ENCODE measurements at regions not wholly inside any gene's neighbourhood (a gene's known extent, or its start where the extent isn't known, plus 50 kb on each side); places are given as distances from the start of the nearest gene placed in this dataset.

DNA sequence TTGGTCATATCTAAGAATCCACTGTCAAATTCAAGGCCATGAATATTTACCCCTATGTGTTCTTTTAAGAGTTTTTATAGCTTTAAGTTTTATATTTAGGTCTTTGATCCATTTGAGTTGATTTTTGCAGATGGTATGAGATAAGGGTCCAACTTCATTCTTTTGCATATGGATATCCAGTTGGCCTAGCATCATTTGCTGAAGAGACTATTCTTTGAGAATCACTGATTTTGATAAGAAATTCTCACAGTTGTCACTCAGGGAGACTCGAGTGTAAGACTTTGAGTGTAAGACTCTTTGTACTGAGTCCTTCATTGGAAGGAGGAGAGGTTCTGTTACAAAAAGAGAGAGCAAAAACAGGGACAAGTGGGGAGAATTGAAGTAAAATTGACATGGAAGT is 74.8 kb downstream of the CBLL2 start (continued):
- TF ChIP-seq, protein P1, sequence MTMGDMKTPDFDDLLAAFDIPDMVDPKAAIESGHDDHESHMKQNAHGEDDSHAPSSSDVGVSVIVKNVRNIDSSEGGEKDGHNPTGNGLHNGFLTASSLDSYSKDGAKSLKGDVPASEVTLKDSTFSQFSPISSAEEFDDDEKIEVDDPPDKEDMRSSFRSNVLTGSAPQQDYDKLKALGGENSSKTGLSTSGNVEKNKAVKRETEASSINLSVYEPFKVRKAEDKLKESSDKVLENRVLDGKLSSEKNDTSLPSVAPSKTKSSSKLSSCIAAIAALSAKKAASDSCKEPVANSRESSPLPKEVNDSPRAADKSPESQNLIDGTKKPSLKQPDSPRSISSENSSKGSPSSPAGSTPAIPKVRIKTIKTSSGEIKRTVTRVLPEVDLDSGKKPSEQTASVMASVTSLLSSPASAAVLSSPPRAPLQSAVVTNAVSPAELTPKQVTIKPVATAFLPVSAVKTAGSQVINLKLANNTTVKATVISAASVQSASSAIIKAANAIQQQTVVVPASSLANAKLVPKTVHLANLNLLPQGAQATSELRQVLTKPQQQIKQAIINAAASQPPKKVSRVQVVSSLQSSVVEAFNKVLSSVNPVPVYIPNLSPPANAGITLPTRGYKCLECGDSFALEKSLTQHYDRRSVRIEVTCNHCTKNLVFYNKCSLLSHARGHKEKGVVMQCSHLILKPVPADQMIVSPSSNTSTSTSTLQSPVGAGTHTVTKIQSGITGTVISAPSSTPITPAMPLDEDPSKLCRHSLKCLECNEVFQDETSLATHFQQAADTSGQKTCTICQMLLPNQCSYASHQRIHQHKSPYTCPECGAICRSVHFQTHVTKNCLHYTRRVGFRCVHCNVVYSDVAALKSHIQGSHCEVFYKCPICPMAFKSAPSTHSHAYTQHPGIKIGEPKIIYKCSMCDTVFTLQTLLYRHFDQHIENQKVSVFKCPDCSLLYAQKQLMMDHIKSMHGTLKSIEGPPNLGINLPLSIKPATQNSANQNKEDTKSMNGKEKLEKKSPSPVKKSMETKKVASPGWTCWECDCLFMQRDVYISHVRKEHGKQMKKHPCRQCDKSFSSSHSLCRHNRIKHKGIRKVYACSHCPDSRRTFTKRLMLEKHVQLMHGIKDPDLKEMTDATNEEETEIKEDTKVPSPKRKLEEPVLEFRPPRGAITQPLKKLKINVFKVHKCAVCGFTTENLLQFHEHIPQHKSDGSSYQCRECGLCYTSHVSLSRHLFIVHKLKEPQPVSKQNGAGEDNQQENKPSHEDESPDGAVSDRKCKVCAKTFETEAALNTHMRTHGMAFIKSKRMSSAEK (CRISPR knock-in tag; IDR thresholded peaks at IDR 0.05; ENCODE audit: borderline replicate concordance), result no peak
- TF ChIP-seq, protein P2, sequence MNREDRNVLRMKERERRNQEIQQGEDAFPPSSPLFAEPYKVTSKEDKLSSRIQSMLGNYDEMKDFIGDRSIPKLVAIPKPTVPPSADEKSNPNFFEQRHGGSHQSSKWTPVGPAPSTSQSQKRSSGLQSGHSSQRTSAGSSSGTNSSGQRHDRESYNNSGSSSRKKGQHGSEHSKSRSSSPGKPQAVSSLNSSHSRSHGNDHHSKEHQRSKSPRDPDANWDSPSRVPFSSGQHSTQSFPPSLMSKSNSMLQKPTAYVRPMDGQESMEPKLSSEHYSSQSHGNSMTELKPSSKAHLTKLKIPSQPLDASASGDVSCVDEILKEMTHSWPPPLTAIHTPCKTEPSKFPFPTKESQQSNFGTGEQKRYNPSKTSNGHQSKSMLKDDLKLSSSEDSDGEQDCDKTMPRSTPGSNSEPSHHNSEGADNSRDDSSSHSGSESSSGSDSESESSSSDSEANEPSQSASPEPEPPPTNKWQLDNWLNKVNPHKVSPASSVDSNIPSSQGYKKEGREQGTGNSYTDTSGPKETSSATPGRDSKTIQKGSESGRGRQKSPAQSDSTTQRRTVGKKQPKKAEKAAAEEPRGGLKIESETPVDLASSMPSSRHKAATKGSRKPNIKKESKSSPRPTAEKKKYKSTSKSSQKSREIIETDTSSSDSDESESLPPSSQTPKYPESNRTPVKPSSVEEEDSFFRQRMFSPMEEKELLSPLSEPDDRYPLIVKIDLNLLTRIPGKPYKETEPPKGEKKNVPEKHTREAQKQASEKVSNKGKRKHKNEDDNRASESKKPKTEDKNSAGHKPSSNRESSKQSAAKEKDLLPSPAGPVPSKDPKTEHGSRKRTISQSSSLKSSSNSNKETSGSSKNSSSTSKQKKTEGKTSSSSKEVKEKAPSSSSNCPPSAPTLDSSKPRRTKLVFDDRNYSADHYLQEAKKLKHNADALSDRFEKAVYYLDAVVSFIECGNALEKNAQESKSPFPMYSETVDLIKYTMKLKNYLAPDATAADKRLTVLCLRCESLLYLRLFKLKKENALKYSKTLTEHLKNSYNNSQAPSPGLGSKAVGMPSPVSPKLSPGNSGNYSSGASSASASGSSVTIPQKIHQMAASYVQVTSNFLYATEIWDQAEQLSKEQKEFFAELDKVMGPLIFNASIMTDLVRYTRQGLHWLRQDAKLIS (CRISPR knock-in tag; IDR thresholded peaks at IDR 0.05; ENCODE audit: borderline replicate concordance), result no peak
- TF ChIP-seq, protein P3, sequence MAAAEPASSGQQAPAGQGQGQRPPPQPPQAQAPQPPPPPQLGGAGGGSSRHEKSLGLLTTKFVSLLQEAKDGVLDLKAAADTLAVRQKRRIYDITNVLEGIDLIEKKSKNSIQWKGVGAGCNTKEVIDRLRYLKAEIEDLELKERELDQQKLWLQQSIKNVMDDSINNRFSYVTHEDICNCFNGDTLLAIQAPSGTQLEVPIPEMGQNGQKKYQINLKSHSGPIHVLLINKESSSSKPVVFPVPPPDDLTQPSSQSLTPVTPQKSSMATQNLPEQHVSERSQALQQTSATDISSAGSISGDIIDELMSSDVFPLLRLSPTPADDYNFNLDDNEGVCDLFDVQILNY (CRISPR knock-in tag; IDR thresholded peaks at IDR 0.05), result no peak
- TF ChIP-seq, protein P4, sequence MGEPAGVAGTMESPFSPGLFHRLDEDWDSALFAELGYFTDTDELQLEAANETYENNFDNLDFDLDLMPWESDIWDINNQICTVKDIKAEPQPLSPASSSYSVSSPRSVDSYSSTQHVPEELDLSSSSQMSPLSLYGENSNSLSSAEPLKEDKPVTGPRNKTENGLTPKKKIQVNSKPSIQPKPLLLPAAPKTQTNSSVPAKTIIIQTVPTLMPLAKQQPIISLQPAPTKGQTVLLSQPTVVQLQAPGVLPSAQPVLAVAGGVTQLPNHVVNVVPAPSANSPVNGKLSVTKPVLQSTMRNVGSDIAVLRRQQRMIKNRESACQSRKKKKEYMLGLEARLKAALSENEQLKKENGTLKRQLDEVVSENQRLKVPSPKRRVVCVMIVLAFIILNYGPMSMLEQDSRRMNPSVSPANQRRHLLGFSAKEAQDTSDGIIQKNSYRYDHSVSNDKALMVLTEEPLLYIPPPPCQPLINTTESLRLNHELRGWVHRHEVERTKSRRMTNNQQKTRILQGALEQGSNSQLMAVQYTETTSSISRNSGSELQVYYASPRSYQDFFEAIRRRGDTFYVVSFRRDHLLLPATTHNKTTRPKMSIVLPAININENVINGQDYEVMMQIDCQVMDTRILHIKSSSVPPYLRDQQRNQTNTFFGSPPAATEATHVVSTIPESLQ (CRISPR knock-in tag; IDR thresholded peaks at IDR 0.05), result no peak
- TF ChIP-seq TEAD4 (CRISPR knock-in tag; IDR thresholded peaks at IDR 0.05), result no peak
- no peak for TF ChIP-seq GABPB1 (CRISPR knock-in tag; IDR thresholded peaks at IDR 0.05)
- TF ChIP-seq, protein P5, sequence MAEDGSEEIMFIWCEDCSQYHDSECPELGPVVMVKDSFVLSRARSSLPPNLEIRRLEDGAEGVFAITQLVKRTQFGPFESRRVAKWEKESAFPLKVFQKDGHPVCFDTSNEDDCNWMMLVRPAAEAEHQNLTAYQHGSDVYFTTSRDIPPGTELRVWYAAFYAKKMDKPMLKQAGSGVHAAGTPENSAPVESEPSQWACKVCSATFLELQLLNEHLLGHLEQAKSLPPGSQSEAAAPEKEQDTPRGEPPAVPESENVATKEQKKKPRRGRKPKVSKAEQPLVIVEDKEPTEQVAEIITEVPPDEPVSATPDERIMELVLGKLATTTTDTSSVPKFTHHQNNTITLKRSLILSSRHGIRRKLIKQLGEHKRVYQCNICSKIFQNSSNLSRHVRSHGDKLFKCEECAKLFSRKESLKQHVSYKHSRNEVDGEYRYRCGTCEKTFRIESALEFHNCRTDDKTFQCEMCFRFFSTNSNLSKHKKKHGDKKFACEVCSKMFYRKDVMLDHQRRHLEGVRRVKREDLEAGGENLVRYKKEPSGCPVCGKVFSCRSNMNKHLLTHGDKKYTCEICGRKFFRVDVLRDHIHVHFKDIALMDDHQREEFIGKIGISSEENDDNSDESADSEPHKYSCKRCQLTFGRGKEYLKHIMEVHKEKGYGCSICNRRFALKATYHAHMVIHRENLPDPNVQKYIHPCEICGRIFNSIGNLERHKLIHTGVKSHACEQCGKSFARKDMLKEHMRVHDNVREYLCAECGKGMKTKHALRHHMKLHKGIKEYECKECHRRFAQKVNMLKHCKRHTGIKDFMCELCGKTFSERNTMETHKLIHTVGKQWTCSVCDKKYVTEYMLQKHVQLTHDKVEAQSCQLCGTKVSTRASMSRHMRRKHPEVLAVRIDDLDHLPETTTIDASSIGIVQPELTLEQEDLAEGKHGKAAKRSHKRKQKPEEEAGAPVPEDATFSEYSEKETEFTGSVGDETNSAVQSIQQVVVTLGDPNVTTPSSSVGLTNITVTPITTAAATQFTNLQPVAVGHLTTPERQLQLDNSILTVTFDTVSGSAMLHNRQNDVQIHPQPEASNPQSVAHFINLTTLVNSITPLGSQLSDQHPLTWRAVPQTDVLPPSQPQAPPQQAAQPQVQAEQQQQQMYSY (CRISPR knock-in tag; IDR thresholded peaks at IDR 0.05), result no peak
- no peak for TF ChIP-seq ZNF232 (CRISPR knock-in tag; IDR thresholded peaks at IDR 0.05)

DNA sequence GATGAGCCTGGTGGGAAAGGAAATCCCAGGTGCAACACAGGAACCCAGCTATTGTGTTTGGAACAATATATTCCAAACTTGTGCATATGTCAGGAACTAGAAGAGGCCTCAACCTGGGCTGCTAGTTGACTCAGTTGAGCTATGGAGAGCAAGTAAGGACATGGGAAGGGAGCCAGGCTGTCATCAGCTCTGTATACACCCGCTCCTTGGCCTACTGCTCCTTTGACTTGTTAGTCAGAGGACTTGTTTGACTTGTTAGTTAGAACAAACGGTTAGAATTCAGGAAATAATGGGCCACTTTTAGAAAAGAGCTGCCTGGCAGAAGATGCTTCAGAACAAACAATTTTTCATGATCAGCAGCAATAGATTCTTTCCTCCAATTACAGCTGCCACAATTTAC is 76.4 kb downstream of the CBLL2 start:
- H3K36me3 Mint-ChIP-seq, result no peaks in the 10 kb centered on the region
- CTCF ChIA-PET, result no interaction called here
- ATAC-seq (no peak), DNase-seq (ENCODE audit: low spot score) (no peak)
- no peaks in the 10 kb centered on the region for H3K27me3 Mint-ChIP-seq (ENCODE audit: low read depth)
- H3K27ac Mint-ChIP-seq, result no peak overlapping the region
- no peak overlapping the region for H3K4me3 Mint-ChIP-seq
- peaks cover 15% of the 10 kb centered on the region for H3K4me1 Mint-ChIP-seq
- POLR2A ChIA-PET, result no interaction called here
- H3K9me3 Mint-ChIP-seq, result no peaks in the 10 kb centered on the region
- TF ChIP-seq, protein P6, sequence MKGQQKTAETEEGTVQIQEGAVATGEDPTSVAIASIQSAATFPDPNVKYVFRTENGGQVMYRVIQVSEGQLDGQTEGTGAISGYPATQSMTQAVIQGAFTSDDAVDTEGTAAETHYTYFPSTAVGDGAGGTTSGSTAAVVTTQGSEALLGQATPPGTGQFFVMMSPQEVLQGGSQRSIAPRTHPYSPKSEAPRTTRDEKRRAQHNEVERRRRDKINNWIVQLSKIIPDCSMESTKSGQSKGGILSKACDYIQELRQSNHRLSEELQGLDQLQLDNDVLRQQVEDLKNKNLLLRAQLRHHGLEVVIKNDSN (CRISPR knock-in tag; IDR thresholded peaks at IDR 0.05), result no peak
- no peak for TF ChIP-seq ZNF263 (CRISPR knock-in tag; IDR thresholded peaks at IDR 0.05; ENCODE audit: low read depth)
- TF ChIP-seq, protein P7, sequence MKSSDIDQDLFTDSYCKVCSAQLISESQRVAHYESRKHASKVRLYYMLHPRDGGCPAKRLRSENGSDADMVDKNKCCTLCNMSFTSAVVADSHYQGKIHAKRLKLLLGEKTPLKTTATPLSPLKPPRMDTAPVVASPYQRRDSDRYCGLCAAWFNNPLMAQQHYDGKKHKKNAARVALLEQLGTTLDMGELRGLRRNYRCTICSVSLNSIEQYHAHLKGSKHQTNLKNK (CRISPR knock-in tag; IDR thresholded peaks at IDR 0.05), result no peak
- TF ChIP-seq CBFB (CRISPR knock-in tag; IDR thresholded peaks at IDR 0.05; ENCODE audit: low read depth), result no peak
- no peak for TF ChIP-seq NR1H2 (CRISPR knock-in tag; IDR thresholded peaks at IDR 0.05)
- TF ChIP-seq ZNF219 (CRISPR knock-in tag; IDR thresholded peaks at IDR 0.05; ENCODE audit: borderline replicate concordance), result no peak
- no peak for TF ChIP-seq MYBL2 (CRISPR knock-in tag; IDR thresholded peaks at IDR 0.05)
- TF ChIP-seq, protein P8, sequence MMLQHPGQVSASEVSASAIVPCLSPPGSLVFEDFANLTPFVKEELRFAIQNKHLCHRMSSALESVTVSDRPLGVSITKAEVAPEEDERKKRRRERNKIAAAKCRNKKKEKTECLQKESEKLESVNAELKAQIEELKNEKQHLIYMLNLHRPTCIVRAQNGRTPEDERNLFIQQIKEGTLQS (CRISPR knock-in tag; conservative IDR thresholded peaks at IDR 0.05), result no peak
- no peak for TF ChIP-seq ESRRA (CRISPR knock-in tag; IDR thresholded peaks at IDR 0.05; ENCODE audit: borderline replicate concordance)
- TF ChIP-seq, protein P9, sequence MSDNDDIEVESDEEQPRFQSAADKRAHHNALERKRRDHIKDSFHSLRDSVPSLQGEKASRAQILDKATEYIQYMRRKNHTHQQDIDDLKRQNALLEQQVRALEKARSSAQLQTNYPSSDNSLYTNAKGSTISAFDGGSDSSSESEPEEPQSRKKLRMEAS (CRISPR knock-in tag; IDR thresholded peaks at IDR 0.05), result no peak
- no peak for TF ChIP-seq ELF4 (CRISPR knock-in tag; IDR thresholded peaks at IDR 0.05; ENCODE audit: low read depth)

Data from WTC11 (cell line).